Endothelial cell of umbilical vein (primary cell): ENCODE measurements at regions not wholly inside any gene's neighbourhood (a gene's known extent, or its start where the extent isn't known, plus 50 kb on each side); places are given as distances from the start of the nearest gene placed in this dataset.

Experiments
- BruUV-seq: library from RNA; stranded (reverse); fragments of 400-500 nt; replicated peaks from 2 replicates; lab custom pipeline; 2021; lab: Mats Ljungman, UMichigan
- CTCF ChIA-PET: fragments of 300-600, 350-600 bp; sonication (Branson Sonifier 250); formaldehyde crosslinking; loops from one replicate; lab custom pipeline; 2021; ENCODE audit warnings: antibody characterized with exemption, inconsistent platforms; lab: Charles Lee
- POLR2A ChIA-PET: fragments of 300-600, 350-600 bp; sonication (Branson Sonifier 250); formaldehyde crosslinking; loops from one replicate; lab custom pipeline; 2021; ENCODE audit warnings: antibody characterized with exemption, inconsistent platforms; lab: Charles Lee
- DNase-seq: peaks from one replicate; pipeline ENCODE4 v3.0.0-alpha.2; 2011; ENCODE audit warnings: low read depth, low spot score
- FAIRE-seq: peaks from 2 replicates; lab custom pipeline; 2011; peaks lifted over from hg19 to GRCh38; lab: Jason Lieb, UNC
- H2AFZ ChIP-seq: 2 replicates; pipeline ENCODE4 v1.6.0; 2012; ENCODE audit warnings: low read depth, low read length, control low read depth, inconsistent platforms
- H3K27ac ChIP-seq: 2 replicates; pipeline ENCODE4 v1.5.1; 2011; ENCODE audit warnings: low read depth, mild to moderate bottlenecking, control low read depth, low read length, moderate library complexity; ENCODE audit not compliant: insufficient read depth
- H3K27me3 ChIP-seq, 2 experiments: 2 replicates each; pipeline versions ENCODE4 v1.6.0 to v1.6.1; 2011; ENCODE audit warnings: low read length in 2 of 2, mixed read lengths in 1 of 2; ENCODE audit not compliant: control insufficient read depth in 2 of 2, insufficient read depth in 2 of 2
- H3K36me3 ChIP-seq, 2 experiments: 2 replicates in 1 of 2; 3 replicates in 1 of 2; pipeline ENCODE4 v1.5.1; 2011; ENCODE audit warnings: low read length in 2 of 2, mild to moderate bottlenecking in 1 of 2, moderate library complexity in 1 of 2; ENCODE audit not compliant: control insufficient read depth in 2 of 2, insufficient read depth in 2 of 2; ENCODE audit errors: extremely low read depth in 1 of 2
- H3K4me1 ChIP-seq: 3 replicates; pipeline ENCODE4 v1.5.1; 2011; ENCODE audit warnings: mild to moderate bottlenecking, low read length; ENCODE audit not compliant: control insufficient read depth, insufficient read depth; ENCODE audit errors: extremely low read depth
- H3K4me2 ChIP-seq: 2 replicates; pipeline ENCODE4 v1.6.1; 2011; ENCODE audit warnings: low read length, control low read depth, mixed read lengths; ENCODE audit not compliant: insufficient read depth
- H3K4me3 ChIP-seq, 3 experiments: fragments of 200-600 bp in 1 of 3; sonication (generic), shearing (Covaris generic) in 1 of 3; replicated peaks in 1 of 3; 2 replicates each; pipeline ENCODE4 v1.5.1; 2011 to 2016; ENCODE audit warnings: control low read depth in 3 of 3, low read length in 3 of 3, mild to moderate bottlenecking in 2 of 3, inconsistent platforms in 1 of 3, low read depth in 1 of 3, moderate library complexity in 1 of 3; ENCODE audit not compliant: insufficient read depth in 1 of 3
- H3K79me2 ChIP-seq: 2 replicates; pipeline ENCODE4 v1.6.0; 2012; ENCODE audit warnings: low read length, inconsistent platforms; ENCODE audit not compliant: control insufficient read depth, insufficient read depth
- H3K9ac ChIP-seq: replicated peaks from 2 replicates; pipeline ENCODE3; 2011; ENCODE audit warnings: low read length, control low read depth; ENCODE audit not compliant: insufficient read depth; ENCODE audit errors: extremely low read depth
- H3K9me1 ChIP-seq: replicated peaks from 3 replicates; pipeline ENCODE4 v1.6.0; 2011; ENCODE audit warnings: mild to moderate bottlenecking, low read length; ENCODE audit not compliant: control insufficient read depth, insufficient read depth; ENCODE audit errors: extremely low read depth
- H3K9me3 ChIP-seq: replicated peaks from 2 replicates; pipeline ENCODE4 v1.5.1; 2012; ENCODE audit warnings: low read length, inconsistent platforms; ENCODE audit not compliant: control insufficient read depth, insufficient read depth
- H4K20me1 ChIP-seq: replicated peaks from 2 replicates; pipeline ENCODE3; 2011; ENCODE audit warnings: mild to moderate bottlenecking, low read length; ENCODE audit not compliant: control insufficient read depth, insufficient read depth; ENCODE audit errors: extremely low read depth
- CTCF ChIP-seq, 2 donors: IDR thresholded peaks; 1 replicate in 1 of 2; 2 replicates in 1 of 2; pipeline ENCODE4 v1.5.1; 2011; ENCODE audit warnings: low read length in 2 of 2, mild to moderate bottlenecking in 2 of 2, moderate library complexity in 2 of 2, control low read depth in 1 of 2, inconsistent platforms in 1 of 2, low read depth in 1 of 2; ENCODE audit not compliant: insufficient read depth in 1 of 2; ENCODE audit errors: extremely low read depth in 1 of 2
- EZH2 ChIP-seq: IDR thresholded peaks from 2 replicates; pipeline ENCODE4 v1.6.1; 2012; ENCODE audit warnings: borderline replicate concordance, low read depth, mild to moderate bottlenecking, moderate library complexity, low read length, inconsistent platforms; ENCODE audit not compliant: severe bottlenecking
- FOS ChIP-seq: IDR thresholded peaks from 2 replicates; pipeline ENCODE4 v1.6.1; 2011; ENCODE audit warnings: mild to moderate bottlenecking, low read length, moderate library complexity, borderline replicate concordance; ENCODE audit not compliant: insufficient read depth
- GATA2 ChIP-seq: IDR thresholded peaks from 2 replicates; pipeline ENCODE4 v1.7.0; 2011; ENCODE audit warnings: low read depth, mild to moderate bottlenecking, moderate library complexity, mixed read lengths, low read length; ENCODE audit not compliant: insufficient read length, insufficient read depth
- JUN ChIP-seq: IDR thresholded peaks from 2 replicates; pipeline ENCODE4 v1.6.1; 2011; ENCODE audit warnings: borderline replicate concordance, low read depth; ENCODE audit not compliant: insufficient read length, insufficient read depth
- MAX ChIP-seq: IDR thresholded peaks from 2 replicates; pipeline ENCODE4 v1.6.1; 2011; ENCODE audit not compliant: insufficient read depth, insufficient read length
- MYC ChIP-seq: IDR thresholded peaks from one replicate; pipeline ENCODE4 v1.6.1; 2011; ENCODE audit warnings: mild to moderate bottlenecking, low read depth, low read length
- POLR2A ChIP-seq: IDR thresholded peaks from 2 replicates; pipeline ENCODE4 v1.6.1; 2012; ENCODE audit warnings: low read depth, mild to moderate bottlenecking, control low read depth, low read length
- POLR2AphosphoS5 ChIP-seq: IDR thresholded peaks from 2 replicates; pipeline ENCODE4 v1.6.1; 2012; ENCODE audit warnings: low read depth, mild to moderate bottlenecking, control low read depth, low read length, moderate library complexity; ENCODE audit not compliant: insufficient read depth
- dilution Hi-C: fragments of 300-500 bp; cut with MboI; formaldehyde crosslinking; loops from one replicate; pipeline ENCODE4 v1.15.0; 2019; ENCODE audit warnings: low sequenced_read_pairs; ENCODE audit not compliant: extremely low pct_ligation_motif_present
- intact Hi-C: fragments of 100-400 bp; cut with micrococcal nuclease; formaldehyde crosslinking; loops from one replicate; pipeline ENCODE4 v1.10.0; 2022

- H4K20me1 ChIP-seq, result no peaks in the 10 kb centered on the region
- no peaks in the 10 kb centered on the region for H3K9me1 ChIP-seq
- TF ChIP-seq CTCF (IDR thresholded peaks at IDR 0.05; ENCODE audit: extremely low read depth in 1 of 2, insufficient read depth in 1 of 2, low read depth in 1 of 2, low read length in 2 of 2) (no peak), GATA2 (no peak), POLR2A (no peak), FOS (no peak), POLR2AphosphoS5 (no peak), JUN (no peak), MYC (no peak), MAX (no peak), EZH2 (no peak)
- DNase-seq (no peak), FAIRE-seq (no peak)
- no peaks in the 10 kb centered on the region for H3K79me2 ChIP-seq
- no peaks in the 10 kb centered on the region for H3K4me1 ChIP-seq
- intact Hi-C loops (no loop called here), dilution Hi-C loops (no loop called here)
- CTCF ChIA-PET, result interaction anchor here (1.3 to 1.8 kb wide), 3 partner anchors 9 to 237 kb away, joined by 3 to 5 read pairs (median 4); no protein-coding TSS in a partner anchor
- H2AFZ ChIP-seq, result no peak overlapping the region
- no peak overlapping the region for H3K9ac ChIP-seq
- no peaks in the 10 kb centered on the region for H3K36me3 ChIP-seq
- H3K9me3 ChIP-seq, result no peaks in the 10 kb centered on the region
- no peak overlapping the region for H3K27ac ChIP-seq
- POLR2A ChIA-PET, result no interaction called here
- no peak overlapping the region for H3K4me2 ChIP-seq
- no peaks in the 10 kb centered on the region for H3K27me3 ChIP-seq
- no TSS peak for BruUV-seq
- no peak overlapping the region for H3K4me3 ChIP-seq
Observed at GRCh38 chr15:99467338-99467720, 98.5 kb upstream of the MEF2A start.
